CD14-positive monocyte (primary cell): ENCODE measurements at regions not wholly inside any gene's neighbourhood (a gene's known extent, or its start where the extent isn't known, plus 50 kb on each side); places are given as distances from the start of the nearest gene placed in this dataset.

Experiments used
- DNase-seq, 3 donors: peaks; one replicate each; pipeline ENCODE4 v3.0.0-alpha.2; 2011 to 2022
- H2AFZ ChIP-seq: 2 replicates; pipeline ENCODE4 v1.6.0; 2012; ENCODE audit warnings: mild to moderate bottlenecking, low read depth, low read length, inconsistent platforms; ENCODE audit not compliant: insufficient read depth, poor library complexity, severe bottlenecking
- H3K27ac ChIP-seq, 2 donors: 1 replicate in 1 of 2; 2 replicates in 1 of 2; pipeline ENCODE4 v1.5.1; 2012 to 2013; ENCODE audit warnings: low read length in 2 of 2, control low read depth in 1 of 2, inconsistent platforms in 1 of 2, low read depth in 1 of 2, mild to moderate bottlenecking in 1 of 2
- H3K27me3 ChIP-seq, 2 donors: one replicate each; pipeline versions ENCODE4 v1.6.0 to v1.6.1; 2011 to 2013; ENCODE audit warnings: low read length in 2 of 2; ENCODE audit not compliant: control insufficient read depth in 2 of 2, insufficient read depth in 2 of 2
- H3K36me3 ChIP-seq, 2 donors: replicated peaks in 1 of 2; 1 replicate in 1 of 2; 2 replicates in 1 of 2; pipeline versions ENCODE4 v1.5.1 to v1.6.1; 2012 to 2013; ENCODE audit warnings: low read length in 2 of 2, control low read depth in 1 of 2, inconsistent platforms in 1 of 2, mild to moderate bottlenecking in 1 of 2; ENCODE audit not compliant: insufficient read depth in 2 of 2, control insufficient read depth in 1 of 2
- H3K4me1 ChIP-seq, 2 donors: 1 replicate in 1 of 2; 2 replicates in 1 of 2; pipeline versions ENCODE4 v1.5.1 to v1.6.1; 2012 to 2013; ENCODE audit warnings: low read length in 2 of 2, control low read depth in 1 of 2, inconsistent platforms in 1 of 2, mild to moderate bottlenecking in 1 of 2, moderate library complexity in 1 of 2; ENCODE audit not compliant: insufficient read depth in 2 of 2, control insufficient read depth in 1 of 2
- H3K4me2 ChIP-seq: replicated peaks from 2 replicates; pipeline ENCODE3; 2012; ENCODE audit warnings: low read length, moderate library complexity, mild to moderate bottlenecking; ENCODE audit not compliant: poor library complexity, severe bottlenecking; ENCODE audit errors: extremely low read depth
- H3K4me3 ChIP-seq, 3 experiments: fragments of 200-600 bp in 1 of 3; sonication (generic) in 1 of 3; replicated peaks in 1 of 3; 1 replicate in 2 of 3; 2 replicates in 1 of 3; pipeline ENCODE4 v1.5.1; 2011 to 2013; ENCODE audit warnings: low read length in 3 of 3, mild to moderate bottlenecking in 3 of 3, control low read depth in 2 of 3, low read depth in 2 of 3, inconsistent platforms in 1 of 3, moderate library complexity in 1 of 3
- H3K79me2 ChIP-seq: 2 replicates; pipeline ENCODE4 v1.6.0; 2012; ENCODE audit warnings: mild to moderate bottlenecking, control low read depth, inconsistent platforms, low read length, moderate library complexity; ENCODE audit not compliant: insufficient read depth
- H3K9ac ChIP-seq: 2 replicates; pipeline ENCODE4 v1.6.0; 2017; ENCODE audit warnings: low read length, mild to moderate bottlenecking; ENCODE audit not compliant: insufficient read depth, poor library complexity, severe bottlenecking
- H3K9me3 ChIP-seq, 2 donors: replicated peaks in 1 of 2; 1 replicate in 1 of 2; 2 replicates in 1 of 2; pipeline versions ENCODE4 v1.5.1 to v1.6.1; 2012 to 2013; ENCODE audit warnings: low read length in 2 of 2, control low read depth in 1 of 2; ENCODE audit not compliant: control insufficient read depth in 1 of 2, insufficient read depth in 1 of 2
- H4K20me1 ChIP-seq: 2 replicates; pipeline ENCODE4 v1.6.0; 2012; ENCODE audit warnings: mild to moderate bottlenecking, low read length, control low read depth, moderate library complexity; ENCODE audit not compliant: insufficient read depth
- H3K27ac Mint-ChIP-seq, 7 donors: one replicate each; pipeline ENCODE4 v1.8.0; 2020; ENCODE audit warnings: mild to moderate bottlenecking in 7 of 7, mixed read lengths in 7 of 7, moderate library complexity in 6 of 7, inconsistent platforms in 2 of 7
- H3K27me3 Mint-ChIP-seq, 3 donors: one replicate each; pipeline ENCODE4 v1.8.0; 2021 to 2022; ENCODE audit warnings: low read depth in 3 of 3, mild to moderate bottlenecking in 3 of 3, mixed read lengths in 3 of 3, moderate library complexity in 3 of 3, inconsistent platforms in 1 of 3
- H3K36me3 Mint-ChIP-seq, 2 donors: one replicate each; pipeline ENCODE4 v1.8.0; 2020; ENCODE audit warnings: mixed read lengths in 2 of 2, inconsistent platforms in 1 of 2, mild to moderate bottlenecking in 1 of 2
- H3K4me1 Mint-ChIP-seq: one replicate; pipeline ENCODE4 v1.8.0; 2020; ENCODE audit warnings: mild to moderate bottlenecking, mixed read lengths
- H3K4me3 Mint-ChIP-seq, 2 donors: one replicate each; pipeline ENCODE4 v1.8.0; 2020; ENCODE audit warnings: mild to moderate bottlenecking in 2 of 2, mixed read lengths in 2 of 2, moderate library complexity in 1 of 2
- H3K9me3 Mint-ChIP-seq, 7 donors: one replicate each; pipeline ENCODE4 v1.8.0; 2020 to 2022; ENCODE audit warnings: mixed read lengths in 7 of 7, mild to moderate bottlenecking in 6 of 7, moderate library complexity in 6 of 7, inconsistent platforms in 2 of 7
- WGBS: methylation state at CpG from one replicate; pipeline ENCODE4 v1.1.5; 2013; ENCODE audit warnings: missing lambda C conversion rate; ENCODE audit not compliant: insufficient coverage; 5-methylcytosine and 5-hydroxymethylcytosine counted together
- intact Hi-C, 2 donors: fragments of 100-400 bp; cut with micrococcal nuclease; formaldehyde crosslinking; loops; one replicate each; pipeline versions ENCODE4 v1.15.0 to v1.15.1; 2023
- TF ChIP-seq, protein P1 (sequence below): fragments of 200-600 bp; IDR thresholded peaks from one replicate; pipeline ENCODE4 v1.8.0; 2022; ENCODE audit warnings: antibody characterized with exemption, mild to moderate bottlenecking

GRCh38 chr4:173835903-173836302 lies 305.9 kb upstream of the HAND2 start:
- no peaks in the 10 kb centered on the region for H3K4me1 ChIP-seq
- Mint-ChIP-seq H3K36me3 (no peaks in the 10 kb centered on the region), H3K27me3 (peaks cover 0 to 10% (median 2%) of the 10 kb centered on the region in 3 donors), H3K4me1 (no peaks in the 10 kb centered on the region), H3K27ac (no peak overlapping the region), H3K4me3 (no peak overlapping the region), H3K9me3 (no peaks in the 10 kb centered on the region)
- H3K4me2 ChIP-seq = no peak overlapping the region
- no peaks in the 10 kb centered on the region for H3K79me2 ChIP-seq
- no peak overlapping the region for H3K9ac ChIP-seq
- no peak overlapping the region for H3K27ac ChIP-seq
- no peak overlapping the region for H3K4me3 ChIP-seq
- TF ChIP-seq, protein P1, sequence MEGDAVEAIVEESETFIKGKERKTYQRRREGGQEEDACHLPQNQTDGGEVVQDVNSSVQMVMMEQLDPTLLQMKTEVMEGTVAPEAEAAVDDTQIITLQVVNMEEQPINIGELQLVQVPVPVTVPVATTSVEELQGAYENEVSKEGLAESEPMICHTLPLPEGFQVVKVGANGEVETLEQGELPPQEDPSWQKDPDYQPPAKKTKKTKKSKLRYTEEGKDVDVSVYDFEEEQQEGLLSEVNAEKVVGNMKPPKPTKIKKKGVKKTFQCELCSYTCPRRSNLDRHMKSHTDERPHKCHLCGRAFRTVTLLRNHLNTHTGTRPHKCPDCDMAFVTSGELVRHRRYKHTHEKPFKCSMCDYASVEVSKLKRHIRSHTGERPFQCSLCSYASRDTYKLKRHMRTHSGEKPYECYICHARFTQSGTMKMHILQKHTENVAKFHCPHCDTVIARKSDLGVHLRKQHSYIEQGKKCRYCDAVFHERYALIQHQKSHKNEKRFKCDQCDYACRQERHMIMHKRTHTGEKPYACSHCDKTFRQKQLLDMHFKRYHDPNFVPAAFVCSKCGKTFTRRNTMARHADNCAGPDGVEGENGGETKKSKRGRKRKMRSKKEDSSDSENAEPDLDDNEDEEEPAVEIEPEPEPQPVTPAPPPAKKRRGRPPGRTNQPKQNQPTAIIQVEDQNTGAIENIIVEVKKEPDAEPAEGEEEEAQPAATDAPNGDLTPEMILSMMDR = no peak
- 63% methylated on average over 3 of the region's 4 CpGs for WGBS
- peaks cover 0 to 2% of the 10 kb centered on the region in 2 donors for H3K27me3 ChIP-seq
- intact Hi-C loops = no loop called here
- no peaks in the 10 kb centered on the region for H4K20me1 ChIP-seq
- no peak for DNase-seq
- no peaks in the 10 kb centered on the region for H3K36me3 ChIP-seq
- H2AFZ ChIP-seq = no peak overlapping the region
- no peaks in the 10 kb centered on the region for H3K9me3 ChIP-seq

DNA sequence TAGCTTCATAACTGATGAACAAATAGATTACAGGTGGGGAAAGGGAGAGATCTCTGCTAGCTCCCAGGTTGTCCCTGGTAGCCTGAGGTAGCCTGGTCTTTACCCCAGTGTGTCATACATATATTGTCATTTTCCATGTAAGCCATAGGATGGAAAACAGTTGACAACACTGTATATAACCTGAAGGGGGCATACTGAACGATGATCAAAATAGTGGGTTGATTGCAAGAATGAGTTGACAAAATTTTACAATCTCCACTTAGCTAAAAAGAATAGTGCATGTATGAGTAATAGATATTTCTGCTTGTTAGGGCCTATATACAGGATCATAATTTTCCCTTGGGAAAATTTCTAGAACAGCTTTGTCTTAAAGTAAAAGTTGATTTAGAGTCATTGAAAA lies 304.1 kb upstream of the HAND2 start:
- TF ChIP-seq, protein P1 = no peak
- no peak overlapping the region for H3K4me3 ChIP-seq
- H3K4me2 ChIP-seq = no peak overlapping the region
- intact Hi-C loops = no loop called here
- Mint-ChIP-seq H3K9me3 (no peaks in the 10 kb centered on the region), H3K4me3 (no peak overlapping the region), H3K27ac (no peak overlapping the region), H3K27me3 (peaks cover 0 to 11% (median 3%) of the 10 kb centered on the region in 3 donors), H3K36me3 (no peaks in the 10 kb centered on the region), H3K4me1 (no peaks in the 10 kb centered on the region)
- H3K9ac ChIP-seq = no peak overlapping the region
- H4K20me1 ChIP-seq = no peaks in the 10 kb centered on the region
- no peaks in the 10 kb centered on the region for H3K4me1 ChIP-seq
- no peak overlapping the region for H2AFZ ChIP-seq
- H3K9me3 ChIP-seq = no peaks in the 10 kb centered on the region
- H3K27ac ChIP-seq = no peak overlapping the region
- no peak for DNase-seq
- no CpG with 5 or more reads among the region's 1 CpG for WGBS
- H3K27me3 ChIP-seq = peaks cover 0 to 2% of the 10 kb centered on the region in 2 donors
- no peaks in the 10 kb centered on the region for H3K36me3 ChIP-seq
- H3K79me2 ChIP-seq = no peaks in the 10 kb centered on the region
